ENCODE measurements at regions not wholly inside any gene's neighbourhood (a gene's known extent, or its start where the extent isn't known, plus 50 kb on each side); places are given as distances from the start of the nearest gene placed in this dataset.

GRCh38 chr1:198927129-198927528 is 288.3 kb downstream of the PTPRC start:
- no peak overlapping the region for H3K27ac ChIP-seq
- intact Hi-C loops (cut with DNase I): no loop called here
- no peaks in the 10 kb centered on the region for H3K27me3 ChIP-seq
- H3K4me3 ChIP-seq: no peak overlapping the region
- peaks cover 38% of the 10 kb centered on the region for H3K4me1 ChIP-seq
- TF ChIP-seq CTCF (IDR thresholded peaks at IDR 0.05): no peak
- ATAC-seq: no peak
- DNase-seq: no peak
- H3K36me3 ChIP-seq: no peaks in the 10 kb centered on the region
- no peaks in the 10 kb centered on the region for H3K9me3 ChIP-seq

DNA sequence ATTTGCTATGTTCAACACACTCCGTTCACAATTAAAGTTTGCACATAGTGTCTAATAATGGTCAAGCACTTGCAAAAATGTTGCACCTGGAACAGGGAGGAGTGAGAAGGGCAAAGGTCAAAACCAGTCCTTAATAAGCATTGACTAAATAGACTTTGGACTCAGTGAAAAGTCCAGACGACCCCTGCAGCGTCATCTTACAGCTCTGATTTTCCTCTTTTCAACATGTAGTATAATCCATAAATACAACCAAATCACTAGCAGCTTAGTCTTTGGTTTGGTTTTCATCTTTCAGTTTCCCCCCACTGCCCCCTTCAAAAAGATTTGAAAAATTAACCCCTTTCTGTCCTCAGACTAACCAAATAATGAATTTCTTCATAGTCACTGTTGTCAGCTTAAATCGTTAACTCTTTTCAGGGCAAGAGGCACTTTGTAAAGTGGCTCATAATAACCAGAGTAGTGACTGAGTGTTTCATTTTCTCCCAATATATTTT is 290.3 kb downstream of the PTPRC start:
- Histone ChIP-seq H3K36me3 (no peaks in the 10 kb centered on the region), H3K27me3 (no peaks in the 10 kb centered on the region), H3K9me3 (no peaks in the 10 kb centered on the region), H3K4me1 (peaks cover 37% of the 10 kb centered on the region), H3K27ac (peak overlapping the region; percentile 81), H3K4me3 (no peak overlapping the region)
- TF ChIP-seq CTCF (IDR thresholded peaks at IDR 0.05): no peak
- ATAC-seq (peak; percentile 37), DNase-seq (no peak)
- intact Hi-C loops (cut with DNase I): no loop called here

- ATAC-seq (peak; percentile 94), DNase-seq (no peak)
- no peak for TF ChIP-seq CTCF (IDR thresholded peaks at IDR 0.05)
- Histone ChIP-seq H3K4me1 (peaks cover 42% of the 10 kb centered on the region), H3K36me3 (no peaks in the 10 kb centered on the region), H3K27me3 (no peaks in the 10 kb centered on the region), H3K4me3 (peak overlapping the region; percentile 41), H3K9me3 (no peaks in the 10 kb centered on the region), H3K27ac (peak overlapping the region; percentile 81)
- intact Hi-C loops (cut with DNase I): no loop called here
These were observed 291.2 kb downstream of the PTPRC start for GRCh38 chr1:198929961-198930599.

DNA sequence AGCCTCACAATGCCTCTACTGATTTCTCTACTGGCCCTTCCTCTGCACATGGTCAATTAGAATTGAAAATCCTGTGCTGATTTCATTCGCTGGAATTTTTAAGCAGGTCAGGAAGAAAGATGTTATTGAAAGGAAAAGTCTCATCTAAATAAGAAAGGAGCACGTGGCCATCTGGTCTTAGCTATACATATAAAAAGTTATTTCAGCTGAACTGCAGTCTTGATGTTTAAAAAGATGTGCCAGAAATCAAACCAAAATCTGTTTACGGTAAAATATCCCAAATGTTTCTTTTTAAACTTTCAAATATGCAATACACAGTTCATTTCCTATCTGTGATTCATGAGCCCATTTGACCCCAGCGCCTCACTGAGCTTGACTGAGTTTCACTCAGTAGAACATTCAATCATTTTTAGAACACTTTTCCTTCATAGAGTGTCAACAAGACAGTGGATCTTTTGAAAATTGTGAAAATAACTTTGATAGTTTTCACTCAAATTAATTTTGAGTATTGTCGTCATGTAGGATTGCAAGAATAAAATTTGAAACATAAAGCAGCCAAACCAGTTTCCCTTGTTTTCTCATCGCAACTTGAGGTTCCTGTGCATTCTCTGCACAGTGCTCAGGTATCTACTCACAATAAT is 293.6 kb downstream of the PTPRC start:
- no peak for TF ChIP-seq CTCF (IDR thresholded peaks at IDR 0.05)
- Histone ChIP-seq H3K9me3 (no peaks in the 10 kb centered on the region), H3K27me3 (no peaks in the 10 kb centered on the region), H3K4me1 (peaks cover 36% of the 10 kb centered on the region), H3K27ac (peak overlapping the region; percentile 85), H3K4me3 (peak overlapping the region; percentile 66), H3K36me3 (no peaks in the 10 kb centered on the region)
- DNase-seq: no peak
- intact Hi-C loops (cut with DNase I): no loop called here
- ATAC-seq: no peak

DNA sequence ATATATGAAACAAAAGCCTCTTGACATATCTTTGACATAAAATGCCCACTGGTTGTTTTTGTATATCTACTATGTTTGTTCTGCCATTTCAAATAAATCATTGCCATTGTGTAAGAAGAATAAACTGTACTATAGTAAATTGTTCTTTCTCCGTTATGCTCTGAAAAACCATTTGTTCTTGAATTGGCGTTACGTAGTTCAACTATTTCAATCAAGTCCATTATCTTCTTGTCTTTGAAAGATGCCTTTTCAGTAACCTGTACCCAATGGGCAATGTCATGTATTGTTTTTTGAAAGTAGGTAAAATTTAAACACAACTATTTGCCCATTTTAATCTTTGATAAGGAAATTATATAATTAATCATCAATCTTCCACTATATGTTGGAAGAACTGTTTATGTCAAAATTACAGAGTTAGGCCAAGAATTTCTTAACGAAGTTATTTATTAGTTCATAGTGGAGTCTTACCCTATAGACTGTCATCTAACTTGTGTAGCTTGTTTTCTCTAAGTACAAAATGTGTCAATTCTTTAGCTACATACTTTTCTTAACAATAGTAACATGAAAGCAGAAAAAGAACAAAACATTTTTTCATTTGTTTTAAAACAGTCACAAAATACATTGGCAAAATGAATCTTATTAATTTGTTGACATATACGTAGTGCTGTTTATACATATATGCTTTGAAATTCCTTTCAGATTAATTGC is 294.8 kb downstream of the PTPRC start:
- Histone ChIP-seq H3K9me3 (no peaks in the 10 kb centered on the region), H3K4me3 (peak overlapping the region; percentile 66), H3K4me1 (peaks cover 27% of the 10 kb centered on the region), H3K36me3 (no peaks in the 10 kb centered on the region), H3K27me3 (no peaks in the 10 kb centered on the region), H3K27ac (peak overlapping the region; percentile 85)
- DNase-seq: no peak
- TF ChIP-seq CTCF (IDR thresholded peaks at IDR 0.05): no peak
- intact Hi-C loops (cut with DNase I): no loop called here
- ATAC-seq: no peak

All from upper lobe of right lung (tissue), 1 donor.